Mammary epithelial cell (primary cell): ENCODE measurements at regions not wholly inside any gene's neighbourhood (a gene's known extent, or its start where the extent isn't known, plus 50 kb on each side); places are given as distances from the start of the nearest gene placed in this dataset.

Experiments
- CTCF ChIP-seq, 2 donors: IDR thresholded peaks in 1 of 2; conservative IDR thresholded peaks in 1 of 2; 2 replicates each; pipeline ENCODE4 v1.5.1; 2011 to 2012; ENCODE audit warnings: inconsistent platforms in 2 of 2, low read length in 2 of 2, mild to moderate bottlenecking in 2 of 2, control low read depth in 1 of 2, low read depth in 1 of 2; ENCODE audit not compliant: insufficient read depth in 1 of 2; ENCODE audit errors: extremely low read depth in 1 of 2
- EZH2 ChIP-seq: IDR thresholded peaks from 2 replicates; pipeline ENCODE4 v1.6.1; 2012; ENCODE audit warnings: low read length, inconsistent platforms, borderline replicate concordance

- TF ChIP-seq CTCF (conservative IDR thresholded peaks at IDR 0.05 in 1 of 2, IDR thresholded peaks at IDR 0.05 in 1 of 2; ENCODE audit: extremely low read depth in 1 of 2, insufficient read depth in 1 of 2, low read depth in 1 of 2, low read length in 2 of 2) (no peak), EZH2 (no peak)
These were observed 62.3 kb upstream of the IER3 start for GRCh38 chr6:30806581-30807183.
